NCI-H1694 treated with DMSO at 0.1 percent for 48 hours (cell line): ENCODE measurements at regions not wholly inside any gene's neighbourhood (a gene's known extent, or its start where the extent isn't known, plus 50 kb on each side); places are given as distances from the start of the nearest gene placed in this dataset.

Source experiments
- DNase-seq: peaks from one replicate; lab custom pipeline; 2025; lab: John Stamatoyannopoulos, UW

- no peak for DNase-seq
Observed at GRCh38 chr2:23132000-23132399, 253.0 kb upstream of the KLHL29 start.

DNA sequence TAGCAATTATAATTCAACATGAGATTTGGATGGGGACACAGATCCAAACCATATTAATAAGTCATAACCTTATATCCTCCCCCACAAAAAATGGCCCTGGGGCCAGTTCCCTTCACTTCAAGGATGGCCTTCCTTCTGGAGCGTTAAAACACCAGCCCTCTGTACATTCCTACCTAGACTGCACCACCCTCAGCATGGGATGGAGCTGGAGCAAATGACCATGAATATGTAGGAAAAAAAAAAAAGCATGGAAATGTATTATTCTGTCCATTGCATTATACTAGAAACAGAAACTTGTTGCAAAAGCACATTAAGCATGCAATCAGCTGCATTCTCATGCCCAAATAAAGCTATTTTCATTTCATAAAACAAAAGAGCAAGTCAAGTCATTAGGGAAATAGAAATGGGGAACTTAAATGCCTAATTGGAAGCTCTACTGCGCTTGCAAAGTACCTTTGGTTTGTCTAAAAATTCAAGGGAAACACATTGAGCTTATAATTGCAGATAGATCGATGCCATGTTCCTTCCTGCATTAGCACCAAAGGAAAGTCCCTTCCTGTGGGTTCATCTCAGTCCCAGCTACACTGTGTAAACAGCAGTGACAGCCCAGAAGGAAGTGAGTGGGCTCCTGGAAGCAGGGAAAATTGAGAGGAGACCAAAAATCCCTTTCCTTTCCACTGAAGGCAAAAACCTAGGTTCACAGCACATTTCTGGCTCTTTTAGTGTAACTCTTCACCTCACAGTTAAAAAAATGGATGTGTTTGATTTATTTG, 252.0 kb upstream of the KLHL29 start:
- no peak for DNase-seq

DNA sequence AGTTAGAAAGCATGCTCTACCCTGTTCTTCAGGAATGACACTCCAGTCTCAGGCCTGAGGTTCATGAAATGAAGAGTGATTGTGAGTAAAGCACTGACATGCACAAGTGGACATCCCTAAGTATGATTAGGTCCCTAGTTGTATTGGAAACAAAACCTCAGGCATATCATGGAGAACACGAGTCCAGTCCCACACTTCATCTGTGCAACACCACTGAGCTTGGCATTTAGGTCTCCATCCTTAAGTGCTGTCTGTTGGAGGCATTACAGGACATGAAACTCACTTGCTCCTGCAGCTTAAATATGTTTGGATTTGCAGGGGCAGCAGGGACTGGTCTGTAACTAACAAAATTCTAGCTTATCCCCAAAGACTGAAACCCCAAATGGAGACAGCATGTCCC, 250.3 kb upstream of the KLHL29 start:
- DNase-seq, result no peak

- DNase-seq, result no peak
Observed at GRCh38 chr2:23135481-23136100, 249.4 kb upstream of the KLHL29 start.

DNA sequence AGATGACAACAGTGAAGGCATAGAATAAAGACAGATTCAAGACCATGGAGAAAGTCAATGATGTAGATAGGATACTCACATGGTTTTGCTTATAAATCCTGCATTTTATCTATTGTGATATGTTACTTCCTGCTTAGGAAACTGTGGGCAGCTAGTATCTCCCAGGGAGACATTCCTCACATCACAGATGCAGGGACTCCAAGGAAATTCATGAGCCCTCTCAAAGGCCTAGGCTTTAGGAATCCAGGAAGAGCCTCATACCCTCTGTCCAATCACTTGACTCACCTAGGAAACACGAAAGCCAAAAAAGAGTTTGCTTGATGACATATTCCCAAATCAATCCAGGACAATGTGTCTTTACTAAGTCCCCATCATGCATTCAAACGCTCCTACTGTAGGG, 247.8 kb upstream of the KLHL29 start:
- no peak for DNase-seq

DNA sequence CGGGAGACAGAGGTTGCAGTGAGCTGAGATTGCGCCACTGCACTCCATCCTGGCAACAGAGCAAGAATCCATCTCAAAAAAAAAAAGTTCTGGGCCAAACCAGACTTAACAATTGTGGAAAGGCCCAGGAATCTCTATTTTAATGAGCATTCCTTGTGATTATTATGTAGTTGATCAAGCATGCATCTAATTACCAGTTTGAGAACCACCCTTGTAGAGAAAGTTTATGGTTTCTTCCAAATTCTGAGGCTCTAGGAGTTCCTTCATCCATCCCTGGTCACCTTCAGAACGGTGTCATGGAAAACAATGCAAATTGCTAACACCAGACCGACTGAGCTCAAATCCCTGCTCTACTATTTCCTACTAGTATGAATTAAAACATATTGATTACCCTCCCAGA, 246.3 kb upstream of the KLHL29 start:
- no peak for DNase-seq

GRCh38 chr2:23145460-23145859, 239.5 kb upstream of the KLHL29 start:
- DNase-seq, result no peak

DNA sequence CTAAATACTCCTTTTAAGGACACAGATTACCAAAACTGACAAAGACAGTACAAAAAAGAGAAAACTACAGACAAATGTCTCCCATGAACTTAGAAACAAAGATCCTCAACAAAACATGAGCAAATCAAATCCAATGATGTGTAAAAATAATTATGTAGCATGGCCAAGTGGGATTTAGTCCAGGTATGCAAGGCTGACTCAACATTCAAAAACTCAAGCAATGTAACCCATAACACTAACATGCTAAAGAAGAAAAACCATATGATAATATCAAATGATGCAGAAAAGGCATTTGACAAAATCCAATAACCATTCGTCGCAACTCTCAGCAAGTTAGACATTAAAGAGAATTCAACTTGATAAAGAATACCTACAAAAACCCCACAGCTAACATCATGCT, 239.0 kb upstream of the KLHL29 start:
- no peak for DNase-seq

GRCh38 chr2:23148342-23148741, 236.6 kb upstream of the KLHL29 start:
- no peak for DNase-seq

DNA sequence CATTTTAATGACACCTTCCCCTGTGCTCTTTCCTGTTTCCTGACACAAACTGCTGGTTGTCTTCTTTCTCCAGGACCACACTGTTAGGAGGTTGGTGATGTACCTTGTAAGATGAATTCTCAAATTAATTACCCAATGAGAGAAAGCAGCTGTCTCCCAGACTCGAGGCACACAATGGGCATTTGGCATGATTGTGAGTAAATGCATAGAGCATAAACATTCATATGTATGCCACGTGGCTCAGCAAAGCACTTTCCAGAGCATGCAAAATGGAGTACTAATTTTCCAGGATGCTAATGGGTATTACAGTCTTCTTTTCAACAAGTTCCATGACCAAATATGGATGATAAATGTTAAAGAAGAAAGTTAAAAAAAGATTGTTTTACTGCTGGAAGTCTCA, 235.2 kb upstream of the KLHL29 start:
- no peak for DNase-seq

- DNase-seq, result no peak
Observed at GRCh38 chr2:23153484-23153883, 231.5 kb upstream of the KLHL29 start.

DNA sequence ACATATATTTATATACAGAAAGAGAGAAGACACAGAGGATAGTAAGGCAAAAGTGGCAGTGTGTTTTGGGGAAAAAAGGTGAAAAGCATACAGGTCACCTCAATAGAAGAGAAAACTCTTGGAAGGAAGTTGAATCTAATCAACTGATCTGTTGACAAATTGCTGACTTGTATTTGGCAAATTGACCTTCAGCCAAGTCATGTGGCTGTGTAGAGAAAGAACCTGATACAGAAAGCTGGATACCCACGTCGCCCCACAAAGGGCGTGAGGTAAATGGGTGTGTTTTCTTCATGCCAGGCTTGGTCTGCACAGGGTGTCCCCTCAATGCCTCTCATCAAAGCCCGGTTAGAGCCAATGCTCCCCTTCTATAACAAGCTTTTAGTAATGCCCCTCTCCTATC, 230.0 kb upstream of the KLHL29 start:
- DNase-seq, result no peak

- no peak for DNase-seq
Observed at GRCh38 chr2:23157812-23158211, 227.2 kb upstream of the KLHL29 start.

- no peak for DNase-seq
Observed at GRCh38 chr2:23158306-23158705, 226.7 kb upstream of the KLHL29 start.

GRCh38 chr2:23159746-23160405, 225.1 kb upstream of the KLHL29 start:
- DNase-seq, result no peak

- no peak for DNase-seq
Observed at GRCh38 chr2:23164173-23164572, 220.8 kb upstream of the KLHL29 start.

DNA sequence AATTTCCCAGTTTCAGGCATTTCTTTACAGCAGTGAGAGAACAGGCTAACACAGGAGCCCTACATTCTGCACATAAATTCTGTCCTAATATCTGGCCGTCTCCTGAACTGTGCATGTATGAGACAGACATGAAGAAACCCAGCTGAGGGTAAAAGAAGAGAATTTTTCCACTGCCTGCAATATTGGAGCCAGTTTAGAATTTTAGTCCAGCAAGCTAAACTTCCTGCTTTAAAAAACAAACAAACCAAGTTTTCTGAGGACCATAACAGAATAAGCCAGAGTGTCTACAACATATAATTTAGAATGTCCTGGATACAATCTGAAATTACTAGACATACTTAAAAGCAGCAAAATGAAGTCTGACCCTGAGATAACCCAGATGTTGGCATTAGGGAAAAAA, 215.1 kb upstream of the KLHL29 start:
- no peak for DNase-seq

- no peak for DNase-seq
Observed at GRCh38 chr2:23171108-23171507, 213.9 kb upstream of the KLHL29 start.

- DNase-seq, result no peak
Observed at GRCh38 chr2:23178396-23178795, 206.6 kb upstream of the KLHL29 start.

DNA sequence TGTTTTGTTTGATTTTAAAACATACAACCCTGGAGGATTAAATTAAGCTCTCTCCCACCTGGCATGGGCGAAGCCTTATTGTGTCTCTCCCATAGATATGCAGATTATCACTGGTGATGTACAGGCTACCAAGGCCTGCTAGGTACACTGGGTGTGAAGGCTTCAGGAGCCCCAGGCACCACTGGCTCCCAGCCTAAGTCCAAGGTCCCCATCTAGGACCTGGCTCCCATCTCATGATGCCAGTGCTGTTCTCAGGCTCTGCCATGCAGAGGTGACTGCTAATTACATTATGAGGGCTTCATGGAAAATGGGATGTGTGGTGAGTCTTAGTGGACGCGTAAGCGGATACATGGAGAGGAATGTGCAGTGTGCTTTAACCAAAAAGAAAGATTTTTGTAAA, 201.2 kb upstream of the KLHL29 start:
- no peak for DNase-seq

- DNase-seq, result no peak
Observed at GRCh38 chr2:23198316-23199114, 186.5 kb upstream of the KLHL29 start.

DNA sequence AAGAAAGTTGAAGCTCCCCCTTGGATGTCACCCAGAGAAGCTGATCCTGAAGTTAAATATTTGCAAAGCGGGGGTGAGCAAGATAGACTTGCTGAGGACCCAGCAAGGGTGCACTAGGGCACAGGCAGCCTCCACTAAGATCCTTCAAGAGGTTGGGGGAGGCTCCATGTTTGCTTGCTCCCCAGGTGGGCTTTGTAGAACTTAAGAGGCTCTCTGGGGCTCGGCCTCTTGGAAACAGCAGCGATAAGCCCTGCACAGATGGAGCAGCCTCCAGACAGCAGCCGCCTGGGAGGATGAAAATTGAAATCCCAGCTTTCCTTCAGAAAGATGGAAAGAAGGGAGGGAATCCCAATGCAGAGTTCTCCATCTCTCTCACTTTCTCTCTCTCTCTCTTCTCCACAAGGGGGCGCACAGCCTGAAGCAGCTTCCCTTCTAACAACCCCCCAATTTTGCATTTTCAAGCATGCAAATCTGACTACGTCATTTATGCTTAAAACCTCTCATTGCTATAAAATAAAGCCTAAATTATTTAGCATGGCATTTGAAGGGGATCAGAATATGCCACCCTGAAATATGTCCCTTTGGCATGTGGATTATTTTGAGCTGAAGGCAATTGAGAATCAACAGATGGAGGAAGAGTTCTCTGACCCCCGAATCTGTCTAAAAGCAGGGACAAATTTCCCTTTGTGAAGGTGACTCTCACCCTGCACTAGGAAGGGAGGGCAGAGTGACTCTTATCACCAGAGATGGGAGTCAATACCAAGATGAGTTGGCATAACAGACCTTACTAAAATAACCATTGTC, 185.7 kb upstream of the KLHL29 start:
- peak; percentile 25 for DNase-seq
